IMR-90 (cell line): ENCODE measurements at regions not wholly inside any gene's neighbourhood (a gene's known extent, or its start where the extent isn't known, plus 50 kb on each side); places are given as distances from the start of the nearest gene placed in this dataset.

ENCODE experiments used
- BHLHE40 ChIP-seq: fragments of 150-350 bp; IDR thresholded peaks from 2 replicates; pipeline ENCODE4 v1.6.1; 2016; ENCODE audit warnings: mild to moderate bottlenecking, low read depth, low read length
- FOS ChIP-seq: fragments of 150-350 bp; IDR thresholded peaks from 2 replicates; pipeline ENCODE4 v1.6.1; 2016; ENCODE audit warnings: low read depth, low read length
- MXI1 ChIP-seq: IDR thresholded peaks from 2 replicates; pipeline ENCODE4 v1.6.1; 2012; ENCODE audit warnings: low read depth, mild to moderate bottlenecking, low read length, moderate library complexity, borderline replicate concordance
- NFE2L2 ChIP-seq: fragments of 150-350 bp; IDR thresholded peaks from 2 replicates; pipeline ENCODE4 v1.6.1; 2016; ENCODE audit warnings: low read depth, mild to moderate bottlenecking, low read length
- POLR2A ChIP-seq: IDR thresholded peaks from 2 replicates; pipeline ENCODE4 v1.6.1; 2012; ENCODE audit warnings: mild to moderate bottlenecking, low read depth, low read length
- RAD21 ChIP-seq: IDR thresholded peaks from 2 replicates; pipeline ENCODE4 v1.6.1; 2012; ENCODE audit warnings: low read length, improper control_type of control experiment
- RFX5 ChIP-seq: IDR thresholded peaks from 2 replicates; pipeline ENCODE4 v1.8.0; 2012; ENCODE audit warnings: low read depth, mild to moderate bottlenecking, low read length, moderate library complexity
- SMC3 ChIP-seq: fragments of 150-350 bp; IDR thresholded peaks from 2 replicates; pipeline ENCODE4 v1.6.1; 2016; ENCODE audit warnings: low read depth, mild to moderate bottlenecking, antibody characterized with exemption, low read length, moderate library complexity
- TF ChIP-seq, protein P1 (sequence below): conservative IDR thresholded peaks from 2 replicates; pipeline ENCODE4 v1.5.1; 2012; ENCODE audit warnings: mild to moderate bottlenecking, low read depth, low read length, improper control_type of control experiment

DNA sequence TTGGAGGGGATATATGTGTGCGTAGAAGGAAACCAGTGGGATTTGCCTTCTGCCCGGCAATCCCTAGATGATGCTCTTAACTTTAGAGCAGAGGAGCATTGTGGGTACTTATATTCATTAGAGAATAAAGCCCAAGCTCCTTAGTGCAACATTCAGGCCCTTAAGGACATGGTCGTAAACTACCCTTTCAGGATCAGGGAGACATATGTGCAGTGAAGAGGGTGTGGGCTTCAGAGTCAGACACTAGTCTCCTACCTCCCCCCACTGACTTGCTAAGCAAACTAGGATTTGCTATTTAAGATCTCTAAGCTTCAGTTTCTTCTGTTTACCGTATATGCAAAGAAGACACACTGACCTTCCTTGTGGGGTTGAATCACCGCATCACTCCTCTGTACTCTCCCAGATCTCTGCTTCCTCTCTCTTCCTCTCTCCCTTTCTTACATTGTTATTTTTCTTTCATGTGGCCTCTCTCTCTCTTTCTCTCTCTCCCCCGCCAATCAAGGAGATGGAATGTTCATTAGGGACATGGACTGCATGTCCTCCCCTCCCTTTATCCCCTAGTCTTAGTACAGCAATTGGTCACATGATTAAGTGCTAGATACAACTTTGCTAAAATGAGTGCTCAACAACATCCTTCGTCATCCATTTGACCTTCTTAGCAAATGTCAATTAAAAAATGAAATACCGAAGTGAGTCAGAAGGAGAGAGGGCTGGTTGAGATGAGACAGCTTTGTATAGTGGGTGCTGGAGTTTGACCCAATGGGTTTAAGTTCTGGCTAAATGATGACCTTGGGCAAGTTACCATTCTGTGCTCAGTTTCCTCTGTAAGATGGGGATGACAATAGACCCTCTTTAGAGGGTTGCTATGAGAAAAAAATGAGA, 91.7 kb downstream of the TMX1 start:
- TF ChIP-seq, protein P1, sequence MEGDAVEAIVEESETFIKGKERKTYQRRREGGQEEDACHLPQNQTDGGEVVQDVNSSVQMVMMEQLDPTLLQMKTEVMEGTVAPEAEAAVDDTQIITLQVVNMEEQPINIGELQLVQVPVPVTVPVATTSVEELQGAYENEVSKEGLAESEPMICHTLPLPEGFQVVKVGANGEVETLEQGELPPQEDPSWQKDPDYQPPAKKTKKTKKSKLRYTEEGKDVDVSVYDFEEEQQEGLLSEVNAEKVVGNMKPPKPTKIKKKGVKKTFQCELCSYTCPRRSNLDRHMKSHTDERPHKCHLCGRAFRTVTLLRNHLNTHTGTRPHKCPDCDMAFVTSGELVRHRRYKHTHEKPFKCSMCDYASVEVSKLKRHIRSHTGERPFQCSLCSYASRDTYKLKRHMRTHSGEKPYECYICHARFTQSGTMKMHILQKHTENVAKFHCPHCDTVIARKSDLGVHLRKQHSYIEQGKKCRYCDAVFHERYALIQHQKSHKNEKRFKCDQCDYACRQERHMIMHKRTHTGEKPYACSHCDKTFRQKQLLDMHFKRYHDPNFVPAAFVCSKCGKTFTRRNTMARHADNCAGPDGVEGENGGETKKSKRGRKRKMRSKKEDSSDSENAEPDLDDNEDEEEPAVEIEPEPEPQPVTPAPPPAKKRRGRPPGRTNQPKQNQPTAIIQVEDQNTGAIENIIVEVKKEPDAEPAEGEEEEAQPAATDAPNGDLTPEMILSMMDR: no peak
- no peak for TF ChIP-seq NFE2L2
- no peak for TF ChIP-seq SMC3
- no peak for TF ChIP-seq BHLHE40
- TF ChIP-seq POLR2A: no peak
- TF ChIP-seq FOS: no peak
- TF ChIP-seq RAD21: no peak
- no peak for TF ChIP-seq RFX5
- no peak for TF ChIP-seq MXI1
